ENCODE measurements at regions not wholly inside any gene's neighbourhood (a gene's known extent, or its start where the extent isn't known, plus 50 kb on each side); places are given as distances from the start of the nearest gene placed in this dataset.

DNA sequence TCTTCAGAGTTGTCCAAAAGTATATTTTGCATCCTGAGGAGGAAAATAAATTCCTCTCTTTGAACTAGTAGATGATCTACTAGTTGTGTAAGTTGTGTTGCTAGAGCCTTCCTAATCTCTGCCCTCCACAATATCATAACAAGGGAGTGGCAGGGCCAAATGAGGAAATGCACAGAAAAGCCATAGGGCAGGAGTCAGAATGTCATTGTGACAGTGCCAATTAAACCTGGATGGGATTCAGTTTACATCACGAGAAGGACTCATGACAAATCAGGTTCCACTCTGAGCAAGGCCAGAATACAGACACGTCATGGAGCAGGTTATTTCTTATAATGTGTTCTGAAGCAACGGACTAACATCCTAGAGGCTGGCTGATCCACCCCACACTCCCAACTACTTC lies 483.2 kb downstream of the CNTN6 start:
- TF ChIP-seq RARB (CRISPR knock-in tag; IDR thresholded peaks at IDR 0.05) (no peak), GLIS3 (CRISPR knock-in tag; IDR thresholded peaks at IDR 0.05) (no peak), ZC3H10 (CRISPR knock-in tag; IDR thresholded peaks at IDR 0.05) (no peak), ZFP3 (CRISPR knock-in tag; IDR thresholded peaks at IDR 0.05) (no peak), SNAI2 (CRISPR knock-in tag; IDR thresholded peaks at IDR 0.05) (no peak), ZFP30 (CRISPR knock-in tag; IDR thresholded peaks at IDR 0.05) (no peak)
- TF ChIP-seq, protein P1, sequence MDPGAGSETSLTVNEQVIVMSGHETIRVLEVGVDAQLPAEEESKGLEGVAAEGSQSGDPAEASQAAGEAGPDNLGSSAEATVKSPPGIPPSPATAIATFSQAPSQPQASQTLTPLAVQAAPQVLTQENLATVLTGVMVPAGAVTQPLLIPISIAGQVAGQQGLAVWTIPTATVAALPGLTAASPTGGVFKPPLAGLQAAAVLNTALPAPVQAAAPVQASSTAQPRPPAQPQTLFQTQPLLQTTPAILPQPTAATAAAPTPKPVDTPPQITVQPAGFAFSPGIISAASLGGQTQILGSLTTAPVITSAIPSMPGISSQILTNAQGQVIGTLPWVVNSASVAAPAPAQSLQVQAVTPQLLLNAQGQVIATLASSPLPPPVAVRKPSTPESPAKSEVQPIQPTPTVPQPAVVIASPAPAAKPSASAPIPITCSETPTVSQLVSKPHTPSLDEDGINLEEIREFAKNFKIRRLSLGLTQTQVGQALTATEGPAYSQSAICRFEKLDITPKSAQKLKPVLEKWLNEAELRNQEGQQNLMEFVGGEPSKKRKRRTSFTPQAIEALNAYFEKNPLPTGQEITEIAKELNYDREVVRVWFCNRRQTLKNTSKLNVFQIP (CRISPR knock-in tag; IDR thresholded peaks at IDR 0.05; ENCODE audit: borderline replicate concordance, low read depth): no peak

Measured in SK-N-SH treated with all-trans-retinoic acid at 6 μM for 48 hours (cell line).